DND-41 (cell line): ENCODE measurements at regions not wholly inside any gene's neighbourhood (a gene's known extent, or its start where the extent isn't known, plus 50 kb on each side); places are given as distances from the start of the nearest gene placed in this dataset.

Experiments used
- ATAC-seq: fragments of 200-7000 bp; cut with Tn5 transposase; 3 replicates; pipeline ENCODE4 v1.9.1; 2021; ENCODE audit warnings: low read depth; ENCODE audit not compliant: insufficient read depth
- DNase-seq: peaks from one replicate; pipeline ENCODE4 v3.0.0-alpha.2; 2020
- H2AFZ ChIP-seq: 2 replicates; pipeline ENCODE4 v1.6.0; 2012; ENCODE audit warnings: low read depth, low read length
- H3K27ac ChIP-seq: 2 replicates; pipeline ENCODE4 v1.5.1; 2012; ENCODE audit warnings: low read length, inconsistent platforms
- H3K27me3 ChIP-seq: fragments of 200-600 bp; sonication (generic); 2 replicates; pipeline ENCODE4 v1.6.0; 2012; ENCODE audit warnings: low read length, mild to moderate bottlenecking, inconsistent platforms; ENCODE audit not compliant: insufficient read depth, poor library complexity
- H3K36me3 ChIP-seq: 2 replicates; pipeline ENCODE4 v1.5.1; 2012; ENCODE audit warnings: low read length, inconsistent platforms; ENCODE audit not compliant: insufficient read depth
- H3K4me1 ChIP-seq: 2 replicates; pipeline ENCODE4 v1.5.1; 2012; ENCODE audit warnings: mild to moderate bottlenecking, low read length; ENCODE audit not compliant: insufficient read depth
- H3K4me2 ChIP-seq: 2 replicates; pipeline ENCODE4 v1.6.0; 2012; ENCODE audit warnings: mild to moderate bottlenecking, moderate library complexity, low read length, inconsistent platforms; ENCODE audit not compliant: insufficient read depth
- H3K4me3 ChIP-seq, 2 experiments: fragments of 200-600 bp in 1 of 2; shearing (Covaris generic) in 1 of 2; 2 replicates each; pipeline ENCODE4 v1.5.1; 2012 to 2016; ENCODE audit warnings: inconsistent platforms in 2 of 2, low read length in 2 of 2, mild to moderate bottlenecking in 2 of 2, low read depth in 1 of 2, moderate library complexity in 1 of 2
- H3K79me2 ChIP-seq: 2 replicates; pipeline ENCODE4 v1.6.0; 2012; ENCODE audit warnings: low read length, inconsistent platforms; ENCODE audit not compliant: insufficient read depth
- H3K9ac ChIP-seq: 2 replicates; pipeline ENCODE4 v1.6.0; 2012; ENCODE audit warnings: low read depth, mild to moderate bottlenecking, inconsistent platforms, low read length, moderate library complexity
- H3K9me3 ChIP-seq: 2 replicates; pipeline ENCODE4 v1.5.1; 2012; ENCODE audit warnings: low read length, moderate library complexity, mild to moderate bottlenecking, inconsistent platforms; ENCODE audit not compliant: insufficient read depth, severe bottlenecking
- H4K20me1 ChIP-seq: 2 replicates; pipeline ENCODE4 v1.6.0; 2012; ENCODE audit warnings: low read length; ENCODE audit not compliant: insufficient read depth
- EZH2 ChIP-seq: IDR thresholded peaks from 3 replicates; pipeline ENCODE4 v1.6.1; 2012; ENCODE audit warnings: borderline replicate concordance, low read depth, mild to moderate bottlenecking, moderate library complexity, low read length, inconsistent platforms; ENCODE audit not compliant: severe bottlenecking
- TF ChIP-seq, protein P1 (sequence below): IDR thresholded peaks from 2 replicates; pipeline ENCODE4 v1.5.1; 2012; ENCODE audit warnings: borderline replicate concordance, low read length, moderate library complexity, mild to moderate bottlenecking; ENCODE audit not compliant: poor library complexity, severe bottlenecking; ENCODE audit errors: extremely low read depth

GRCh38 chr2:133884739-133885381 is 316.6 kb upstream of the NCKAP5 start:
- DNase-seq: no peak
- no peak overlapping the region for H3K27ac ChIP-seq
- no peaks in the 10 kb centered on the region for H3K79me2 ChIP-seq
- no peak overlapping the region for H2AFZ ChIP-seq
- H3K36me3 ChIP-seq: no peaks in the 10 kb centered on the region
- no peaks in the 10 kb centered on the region for H3K9me3 ChIP-seq
- ATAC-seq: peak; percentile 69
- no peak overlapping the region for H3K9ac ChIP-seq
- no peak overlapping the region for H3K4me3 ChIP-seq
- H3K27me3 ChIP-seq: peaks cover 3% of the 10 kb centered on the region
- peaks cover 14% of the 10 kb centered on the region for H3K4me1 ChIP-seq
- H4K20me1 ChIP-seq: no peaks in the 10 kb centered on the region
- no peak overlapping the region for H3K4me2 ChIP-seq
- no peak for TF ChIP-seq EZH2
- TF ChIP-seq, protein P1, sequence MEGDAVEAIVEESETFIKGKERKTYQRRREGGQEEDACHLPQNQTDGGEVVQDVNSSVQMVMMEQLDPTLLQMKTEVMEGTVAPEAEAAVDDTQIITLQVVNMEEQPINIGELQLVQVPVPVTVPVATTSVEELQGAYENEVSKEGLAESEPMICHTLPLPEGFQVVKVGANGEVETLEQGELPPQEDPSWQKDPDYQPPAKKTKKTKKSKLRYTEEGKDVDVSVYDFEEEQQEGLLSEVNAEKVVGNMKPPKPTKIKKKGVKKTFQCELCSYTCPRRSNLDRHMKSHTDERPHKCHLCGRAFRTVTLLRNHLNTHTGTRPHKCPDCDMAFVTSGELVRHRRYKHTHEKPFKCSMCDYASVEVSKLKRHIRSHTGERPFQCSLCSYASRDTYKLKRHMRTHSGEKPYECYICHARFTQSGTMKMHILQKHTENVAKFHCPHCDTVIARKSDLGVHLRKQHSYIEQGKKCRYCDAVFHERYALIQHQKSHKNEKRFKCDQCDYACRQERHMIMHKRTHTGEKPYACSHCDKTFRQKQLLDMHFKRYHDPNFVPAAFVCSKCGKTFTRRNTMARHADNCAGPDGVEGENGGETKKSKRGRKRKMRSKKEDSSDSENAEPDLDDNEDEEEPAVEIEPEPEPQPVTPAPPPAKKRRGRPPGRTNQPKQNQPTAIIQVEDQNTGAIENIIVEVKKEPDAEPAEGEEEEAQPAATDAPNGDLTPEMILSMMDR: peak; percentile 67

GRCh38 chr2:133885847-133886246 is 317.6 kb upstream of the NCKAP5 start:
- no peak for DNase-seq
- no peak overlapping the region for H3K4me2 ChIP-seq
- peaks cover 14% of the 10 kb centered on the region for H3K4me1 ChIP-seq
- no peak overlapping the region for H3K27ac ChIP-seq
- H3K27me3 ChIP-seq: peaks cover 3% of the 10 kb centered on the region
- TF ChIP-seq EZH2: no peak
- TF ChIP-seq, protein P1: no peak
- no peak for ATAC-seq
- H3K9ac ChIP-seq: no peak overlapping the region
- no peaks in the 10 kb centered on the region for H4K20me1 ChIP-seq
- H3K9me3 ChIP-seq: no peaks in the 10 kb centered on the region
- no peaks in the 10 kb centered on the region for H3K36me3 ChIP-seq
- no peak overlapping the region for H2AFZ ChIP-seq
- no peaks in the 10 kb centered on the region for H3K79me2 ChIP-seq
- no peak overlapping the region for H3K4me3 ChIP-seq

GRCh38 chr2:133886735-133887675 is 318.7 kb upstream of the NCKAP5 start:
- Histone ChIP-seq H3K79me2 (no peaks in the 10 kb centered on the region), H2AFZ (no peak overlapping the region), H3K36me3 (no peaks in the 10 kb centered on the region), H4K20me1 (no peaks in the 10 kb centered on the region), H3K27me3 (peaks cover 3% of the 10 kb centered on the region), H3K9ac (no peak overlapping the region), H3K4me1 (peaks cover 14% of the 10 kb centered on the region), H3K4me2 (no peak overlapping the region), H3K9me3 (no peaks in the 10 kb centered on the region), H3K27ac (no peak overlapping the region), H3K4me3 (no peak overlapping the region)
- TF ChIP-seq, protein P1: peak; percentile 86
- no peak for TF ChIP-seq EZH2
- ATAC-seq (peak; percentile 92), DNase-seq (peak; percentile 80)
